ENCODE measurements at regions not wholly inside any gene's neighbourhood (a gene's known extent, or its start where the extent isn't known, plus 50 kb on each side); places are given as distances from the start of the nearest gene placed in this dataset.

DNA sequence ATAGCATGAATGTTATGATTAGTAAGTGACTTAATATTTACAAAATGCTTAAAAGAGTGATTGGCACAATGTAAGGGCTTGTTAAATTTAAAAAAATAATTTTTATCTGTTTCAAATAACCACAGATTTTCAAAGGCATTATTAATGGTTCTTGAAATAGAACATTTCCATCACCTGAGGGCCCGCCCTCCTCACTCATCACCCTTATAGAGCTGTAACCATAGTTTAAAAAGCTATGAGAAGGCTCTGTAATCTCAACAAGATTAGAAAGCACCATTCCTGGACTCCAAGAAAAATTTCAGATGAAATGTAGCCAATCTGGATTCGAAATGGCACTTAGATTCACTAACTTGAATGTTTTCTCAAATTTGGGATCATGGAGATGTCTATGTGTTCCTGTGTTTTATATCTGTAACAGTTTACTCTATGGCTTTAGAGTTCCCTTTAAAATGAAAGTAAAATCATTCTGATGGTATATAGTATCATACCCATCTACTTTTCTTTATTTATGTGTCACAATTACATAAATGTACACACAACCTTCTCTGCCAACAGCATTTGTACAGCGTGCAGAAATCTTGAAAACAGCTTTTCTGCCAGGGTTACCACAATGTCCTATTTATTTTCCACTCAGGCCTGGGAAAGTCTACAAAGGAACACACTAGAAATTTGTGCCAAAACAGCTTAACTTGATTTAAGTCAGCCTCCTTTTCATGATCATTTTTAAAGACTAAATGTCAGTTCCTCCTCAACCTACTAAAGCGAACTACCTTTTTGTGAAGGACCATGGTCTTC lies 207.7 kb downstream of the TBX18 start:
- Mint-ChIP-seq H3K36me3 (ENCODE audit: low read depth) (no peaks in the 10 kb centered on the region), H3K9me3 (peaks cover 11% of the 10 kb centered on the region), H3K4me3 (no peak overlapping the region), H3K27ac (no peak overlapping the region), H3K4me1 (no peaks in the 10 kb centered on the region), H3K27me3 (no peaks in the 10 kb centered on the region)
- no peak for ATAC-seq (replicated peaks)

DNA sequence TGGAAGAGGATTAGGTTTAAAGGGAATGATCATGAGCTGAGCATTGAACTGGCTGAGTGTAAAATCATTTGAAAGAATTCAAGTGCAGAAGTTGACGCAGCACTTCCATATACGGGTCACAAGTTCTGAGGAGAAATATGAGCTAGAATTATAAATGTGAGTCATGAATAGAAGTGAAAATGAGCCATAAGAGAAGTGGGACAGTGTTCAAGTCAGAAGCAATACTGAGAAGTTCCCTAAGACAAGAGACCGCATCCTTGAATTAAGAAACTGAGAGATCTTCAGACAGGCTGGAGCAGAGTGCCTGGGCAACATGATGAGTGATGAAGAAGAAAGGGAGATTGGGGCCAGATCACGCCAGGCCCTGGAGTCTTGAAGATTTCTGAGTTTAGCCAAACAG lies 209.7 kb downstream of the TBX18 start:
- H3K9me3 Mint-ChIP-seq = peaks cover 12% of the 10 kb centered on the region
- no peak overlapping the region for H3K27ac Mint-ChIP-seq
- ATAC-seq (replicated peaks) = no peak
- H3K4me1 Mint-ChIP-seq = no peaks in the 10 kb centered on the region
- H3K27me3 Mint-ChIP-seq = no peaks in the 10 kb centered on the region
- H3K4me3 Mint-ChIP-seq = no peak overlapping the region
- no peaks in the 10 kb centered on the region for H3K36me3 Mint-ChIP-seq (ENCODE audit: low read depth)

DNA sequence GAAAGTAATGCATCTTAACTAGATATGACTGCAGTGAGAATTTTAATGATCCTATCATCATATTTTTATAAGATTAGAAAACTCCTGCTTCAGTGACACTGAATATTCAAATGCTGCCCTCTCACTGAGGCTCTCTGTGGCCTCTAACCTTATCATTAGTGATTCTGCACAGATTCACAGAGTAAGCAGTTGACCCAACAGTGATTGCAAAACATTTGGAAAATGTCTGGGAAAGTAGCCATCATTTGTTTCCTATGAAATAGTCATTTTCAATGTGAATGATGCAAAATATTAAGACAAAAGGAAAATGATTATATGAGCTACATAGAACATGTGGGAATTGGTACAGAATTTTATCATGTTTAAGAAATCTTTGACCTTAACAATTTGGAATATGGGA lies 210.3 kb downstream of the TBX18 start:
- no peaks in the 10 kb centered on the region for H3K4me1 Mint-ChIP-seq

DNA sequence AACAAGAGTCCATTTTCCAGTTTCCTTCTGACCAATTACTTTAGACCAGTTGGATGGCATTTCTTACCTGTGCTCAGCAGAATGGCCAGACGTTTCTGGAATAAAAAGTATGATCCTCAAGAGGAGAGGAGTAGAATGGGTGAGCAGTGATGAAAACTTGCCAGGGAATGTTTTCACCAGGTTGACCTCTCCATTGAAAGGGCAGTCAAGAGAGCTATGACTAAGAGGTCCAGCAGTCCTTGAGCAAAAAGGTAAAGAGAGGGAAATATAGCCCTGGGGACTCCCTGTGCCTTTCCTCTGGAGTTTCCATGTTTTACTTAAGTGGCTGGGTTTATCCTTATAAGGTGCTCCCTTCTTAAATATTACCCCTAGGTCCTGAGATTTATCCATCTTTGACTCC lies 210.9 kb downstream of the TBX18 start:
- H3K4me1 Mint-ChIP-seq = no peaks in the 10 kb centered on the region
- no peaks in the 10 kb centered on the region for H3K36me3 Mint-ChIP-seq (ENCODE audit: low read depth)
- H3K27me3 Mint-ChIP-seq = no peaks in the 10 kb centered on the region
- no peak for ATAC-seq (replicated peaks)
- no peak overlapping the region for H3K27ac Mint-ChIP-seq
- H3K4me3 Mint-ChIP-seq = no peak overlapping the region
- peaks cover 12% of the 10 kb centered on the region for H3K9me3 Mint-ChIP-seq

More for the DNA sequence above, 210.3 kb downstream of the TBX18 start:
- Mint-ChIP-seq H3K36me3 (ENCODE audit: low read depth) (no peaks in the 10 kb centered on the region), H3K9me3 (peaks cover 12% of the 10 kb centered on the region), H3K27ac (no peak overlapping the region), H3K27me3 (no peaks in the 10 kb centered on the region), H3K4me3 (no peak overlapping the region)
- no peak for ATAC-seq (replicated peaks)

DNA sequence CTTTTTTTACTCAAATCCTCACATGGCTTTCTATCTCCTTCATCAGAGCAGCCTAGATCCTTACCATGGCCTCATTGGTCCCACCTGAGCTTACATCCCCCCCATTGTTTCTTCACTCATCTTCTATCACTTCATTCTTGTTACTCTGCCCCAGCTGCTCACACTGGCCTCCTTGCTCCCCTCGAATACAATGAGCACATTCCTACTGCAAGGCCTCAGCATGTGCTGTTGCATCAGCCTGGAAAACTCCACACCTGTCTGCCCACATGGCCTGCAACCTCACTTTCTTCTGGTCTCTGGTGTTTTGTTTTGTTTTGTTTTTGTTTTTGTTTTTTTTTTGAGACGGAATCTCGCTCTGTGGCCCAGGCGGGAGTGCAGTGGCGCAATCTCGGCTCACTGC lies 212.6 kb downstream of the TBX18 start:
- no peak overlapping the region for H3K27ac Mint-ChIP-seq
- no peak overlapping the region for H3K4me3 Mint-ChIP-seq
- H3K36me3 Mint-ChIP-seq (ENCODE audit: low read depth) = no peaks in the 10 kb centered on the region
- no peaks in the 10 kb centered on the region for H3K4me1 Mint-ChIP-seq
- no peak for ATAC-seq (replicated peaks)
- peaks cover 12% of the 10 kb centered on the region for H3K9me3 Mint-ChIP-seq
- no peaks in the 10 kb centered on the region for H3K27me3 Mint-ChIP-seq

DNA sequence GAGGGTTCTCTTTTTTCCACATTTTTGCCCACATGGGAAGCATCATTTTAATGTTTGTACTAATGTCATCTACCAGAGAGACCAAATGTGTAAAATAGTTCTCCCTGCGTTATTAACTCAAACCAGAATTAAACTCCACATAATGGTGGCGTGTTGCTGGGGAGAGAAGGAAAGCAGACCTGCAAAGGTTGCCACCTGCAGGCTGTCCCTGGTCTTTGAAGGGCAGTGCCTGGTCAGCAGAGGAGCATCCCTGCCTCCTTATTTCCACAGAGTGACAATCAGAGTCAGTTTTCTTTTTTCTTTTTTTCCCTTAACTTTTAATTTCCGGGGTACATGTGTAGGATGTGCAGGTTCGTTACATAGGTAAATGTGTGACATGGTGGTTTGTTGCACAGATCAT lies 214.5 kb downstream of the TBX18 start:
- Mint-ChIP-seq H3K36me3 (ENCODE audit: low read depth) (no peaks in the 10 kb centered on the region), H3K4me3 (no peak overlapping the region), H3K9me3 (peaks cover 11% of the 10 kb centered on the region), H3K27me3 (no peaks in the 10 kb centered on the region), H3K4me1 (no peaks in the 10 kb centered on the region), H3K27ac (no peak overlapping the region)
- no peak for ATAC-seq (replicated peaks)

DNA sequence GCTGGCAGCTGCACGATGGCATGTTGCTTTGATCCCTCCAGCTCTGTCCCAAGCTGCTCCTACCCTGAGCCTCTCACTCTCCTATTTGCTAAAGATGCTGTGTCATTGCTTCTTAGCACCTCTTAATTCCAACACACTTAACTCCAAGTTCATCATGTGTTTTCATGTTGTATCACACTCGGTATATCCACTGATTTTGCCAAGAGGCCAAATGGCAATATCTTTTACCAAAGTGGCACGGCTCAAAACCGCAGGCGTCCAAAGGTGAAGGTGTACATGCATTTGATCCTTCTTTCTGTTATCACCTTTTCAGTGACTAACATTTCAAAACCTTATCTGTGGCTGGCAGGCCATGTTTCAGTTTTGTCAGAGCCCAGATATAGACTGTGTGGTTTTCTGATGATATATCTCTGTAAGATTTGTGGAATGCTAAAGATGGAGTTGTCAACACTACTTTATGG lies 217.0 kb downstream of the TBX18 start:
- Mint-ChIP-seq H3K4me3 (no peak overlapping the region), H3K27me3 (no peaks in the 10 kb centered on the region), H3K36me3 (ENCODE audit: low read depth) (no peaks in the 10 kb centered on the region), H3K9me3 (peaks cover 8% of the 10 kb centered on the region), H3K27ac (no peak overlapping the region), H3K4me1 (no peaks in the 10 kb centered on the region)
- ATAC-seq (replicated peaks) = no peak

DNA sequence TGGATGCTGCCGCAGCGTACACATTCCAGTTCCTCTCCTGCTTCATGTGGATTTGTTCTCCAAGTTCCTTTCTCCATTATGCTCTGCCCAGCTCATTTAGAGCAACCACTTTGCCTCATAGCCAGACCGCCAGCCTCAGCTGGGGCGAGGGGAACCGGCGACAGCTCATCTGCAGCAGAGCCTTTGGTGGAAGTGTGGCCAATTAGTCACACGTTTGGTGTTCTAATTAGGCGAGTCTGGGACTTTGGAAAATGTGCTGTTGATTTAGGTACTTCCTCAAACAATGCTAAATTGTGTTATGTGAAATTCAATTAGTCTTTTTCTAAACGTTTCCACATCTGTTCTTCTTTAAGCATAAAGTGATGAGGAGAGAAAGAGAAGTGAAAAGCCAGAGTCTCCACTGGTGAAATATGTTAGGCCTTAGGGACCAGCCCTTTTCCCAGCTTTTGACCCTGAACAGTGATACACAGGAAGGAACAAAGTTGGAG lies 217.9 kb downstream of the TBX18 start:
- Mint-ChIP-seq H3K27me3 (no peaks in the 10 kb centered on the region), H3K27ac (no peak overlapping the region), H3K9me3 (peaks cover 8% of the 10 kb centered on the region), H3K36me3 (ENCODE audit: low read depth) (no peaks in the 10 kb centered on the region), H3K4me1 (no peaks in the 10 kb centered on the region), H3K4me3 (no peak overlapping the region)
- no peak for ATAC-seq (replicated peaks)

DNA sequence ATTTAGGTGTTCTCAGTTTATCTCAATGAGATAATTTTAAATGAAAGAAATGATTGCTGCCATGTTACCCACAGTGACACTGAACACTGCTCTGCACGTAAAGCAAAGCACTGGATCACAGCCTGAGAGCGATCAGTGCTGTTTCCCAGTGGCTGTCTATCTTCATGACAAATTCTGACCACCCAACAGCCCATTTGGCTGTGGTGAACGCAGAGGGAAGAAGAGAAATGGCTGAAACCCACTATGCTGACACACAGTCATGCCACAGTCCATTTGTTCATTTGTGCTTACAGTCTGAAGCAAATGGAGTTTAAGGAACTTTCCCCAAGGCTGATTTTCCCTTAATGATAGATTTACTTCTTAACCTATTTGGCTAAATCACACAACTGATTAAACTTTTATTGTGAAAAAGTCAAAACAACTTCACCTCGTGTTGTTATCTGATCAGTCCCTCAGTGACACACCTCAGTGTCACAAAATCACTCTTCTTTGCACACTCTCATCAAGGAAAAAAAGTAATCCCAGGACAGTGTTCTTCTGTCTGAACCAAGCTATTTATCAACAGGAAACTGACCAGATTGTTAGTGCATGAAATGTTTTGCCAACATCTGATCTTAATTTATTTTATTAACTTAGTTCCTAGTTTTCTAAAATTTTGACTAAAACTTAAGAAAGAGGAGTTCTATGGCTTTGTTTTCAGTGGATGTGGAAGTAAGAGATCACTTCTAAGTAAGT lies 225.1 kb downstream of the TBX18 start:
- no peak for ATAC-seq (replicated peaks)
- no peaks in the 10 kb centered on the region for H3K36me3 Mint-ChIP-seq (ENCODE audit: low read depth)

DNA sequence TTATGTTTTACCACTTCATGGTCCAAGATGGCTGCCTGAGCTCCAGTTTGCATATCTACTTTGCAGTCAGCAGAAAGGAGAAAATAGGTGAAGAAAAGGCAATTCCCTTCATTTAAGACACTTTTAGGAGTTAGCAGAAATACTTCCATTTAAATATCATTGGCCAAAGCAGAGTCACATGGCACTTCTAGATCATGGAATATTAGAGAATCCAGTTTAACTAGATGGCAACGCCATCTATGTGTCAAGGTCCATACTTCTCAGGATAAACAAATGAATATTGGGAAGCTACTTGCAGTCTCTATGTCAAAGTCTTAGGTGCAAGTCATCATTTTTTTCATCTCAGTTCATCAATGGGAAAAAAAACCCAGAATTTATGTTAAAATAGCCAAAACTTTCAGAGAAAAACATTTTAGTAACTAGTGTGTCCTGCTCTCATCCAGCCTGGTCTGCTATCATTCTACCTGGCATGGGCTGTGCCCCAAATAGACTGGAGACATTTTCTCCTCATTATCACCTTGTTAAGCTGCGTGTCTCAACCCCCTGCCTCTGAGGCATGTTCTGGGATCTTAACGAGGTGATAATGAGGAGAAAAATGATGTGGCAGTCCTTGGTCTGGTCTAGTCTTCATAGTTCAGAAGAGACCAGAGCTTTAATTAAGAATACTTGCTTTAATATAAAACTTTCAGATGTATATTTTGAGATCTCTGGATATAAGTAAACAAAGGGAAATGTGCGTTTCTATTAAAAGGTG lies 227.3 kb downstream of the TBX18 start:
- Mint-ChIP-seq H3K27ac (no peak overlapping the region), H3K4me1 (no peaks in the 10 kb centered on the region), H3K4me3 (no peak overlapping the region), H3K36me3 (ENCODE audit: low read depth) (no peaks in the 10 kb centered on the region), H3K27me3 (no peaks in the 10 kb centered on the region), H3K9me3 (peaks cover 8% of the 10 kb centered on the region)
- no peak for ATAC-seq (replicated peaks)

More for the DNA sequence above, 225.1 kb downstream of the TBX18 start:
- Mint-ChIP-seq H3K4me1 (no peaks in the 10 kb centered on the region), H3K27ac (no peak overlapping the region), H3K4me3 (no peak overlapping the region), H3K9me3 (peaks cover 12% of the 10 kb centered on the region), H3K27me3 (no peaks in the 10 kb centered on the region)

DNA sequence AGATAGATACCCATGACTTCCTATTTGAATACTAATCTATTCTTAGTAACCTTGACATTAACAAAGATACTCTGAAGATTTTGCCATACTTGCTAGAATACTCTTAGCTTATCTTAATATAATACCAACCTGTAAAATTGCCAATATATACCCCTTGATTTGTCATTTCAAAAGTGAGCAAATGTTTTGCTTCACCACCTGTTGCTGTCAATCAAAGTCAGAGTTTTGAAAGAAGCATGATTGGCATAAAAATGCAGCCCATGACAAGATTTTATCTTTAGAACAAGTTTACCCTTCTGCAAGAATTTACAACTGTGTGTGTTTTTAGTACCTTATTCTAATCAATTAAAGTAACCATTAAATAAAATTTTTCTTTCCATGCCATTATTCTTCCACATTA lies 236.2 kb downstream of the TBX18 start:
- H3K27ac Mint-ChIP-seq = no peak overlapping the region
- peaks cover 23% of the 10 kb centered on the region for H3K9me3 Mint-ChIP-seq
- H3K36me3 Mint-ChIP-seq (ENCODE audit: low read depth) = no peaks in the 10 kb centered on the region
- H3K4me3 Mint-ChIP-seq = no peak overlapping the region
- peaks cover 6% of the 10 kb centered on the region for H3K27me3 Mint-ChIP-seq
- ATAC-seq (replicated peaks) = no peak
- no peaks in the 10 kb centered on the region for H3K4me1 Mint-ChIP-seq

DNA sequence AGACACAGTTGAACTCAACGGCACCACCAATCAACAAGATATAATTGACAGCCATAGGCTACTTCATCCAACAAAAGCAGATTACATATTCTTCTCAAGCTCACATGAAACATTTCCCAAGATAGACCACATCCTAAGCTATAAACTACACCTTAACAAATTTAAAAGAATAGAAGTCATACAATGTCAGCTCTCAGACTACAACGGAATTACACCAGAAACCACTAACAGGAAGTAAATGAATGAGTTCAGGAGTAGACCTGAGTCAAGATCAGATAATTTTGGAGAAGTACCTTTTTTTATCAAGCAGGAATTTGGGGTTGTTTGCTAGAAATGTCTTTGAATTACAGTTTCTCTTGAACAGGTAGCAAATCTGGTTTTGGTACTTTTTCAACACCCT lies 237.8 kb downstream of the TBX18 start:
- Mint-ChIP-seq H3K36me3 (ENCODE audit: low read depth) (no peaks in the 10 kb centered on the region), H3K4me1 (no peaks in the 10 kb centered on the region), H3K27me3 (peaks cover 6% of the 10 kb centered on the region), H3K27ac (no peak overlapping the region), H3K9me3 (peaks cover 27% of the 10 kb centered on the region), H3K4me3 (no peak overlapping the region)
- no peak for ATAC-seq (replicated peaks)

DNA sequence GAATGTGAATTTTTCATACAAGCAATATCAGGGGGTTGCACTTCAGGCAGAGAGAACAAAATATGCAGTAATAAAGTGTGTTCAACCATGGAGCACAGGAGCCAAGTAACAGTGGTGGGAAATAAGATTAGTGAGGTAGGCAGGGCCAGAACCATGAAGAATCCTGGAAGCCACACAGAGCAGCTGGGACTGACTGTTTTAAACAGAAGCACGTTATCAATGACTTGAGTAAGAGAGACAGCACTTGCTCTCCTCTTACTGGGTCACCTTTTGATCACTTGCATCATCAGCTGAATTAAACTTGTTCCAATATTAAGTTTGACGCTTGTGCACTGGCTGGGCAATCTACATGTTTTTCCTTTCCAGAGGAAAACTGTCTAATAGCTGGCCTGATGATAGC lies 238.5 kb downstream of the TBX18 start:
- Mint-ChIP-seq H3K9me3 (peaks cover 24% of the 10 kb centered on the region), H3K36me3 (ENCODE audit: low read depth) (no peaks in the 10 kb centered on the region), H3K4me3 (no peak overlapping the region), H3K4me1 (no peaks in the 10 kb centered on the region), H3K27me3 (peaks cover 6% of the 10 kb centered on the region), H3K27ac (no peak overlapping the region)
- ATAC-seq (replicated peaks) = no peak

DNA sequence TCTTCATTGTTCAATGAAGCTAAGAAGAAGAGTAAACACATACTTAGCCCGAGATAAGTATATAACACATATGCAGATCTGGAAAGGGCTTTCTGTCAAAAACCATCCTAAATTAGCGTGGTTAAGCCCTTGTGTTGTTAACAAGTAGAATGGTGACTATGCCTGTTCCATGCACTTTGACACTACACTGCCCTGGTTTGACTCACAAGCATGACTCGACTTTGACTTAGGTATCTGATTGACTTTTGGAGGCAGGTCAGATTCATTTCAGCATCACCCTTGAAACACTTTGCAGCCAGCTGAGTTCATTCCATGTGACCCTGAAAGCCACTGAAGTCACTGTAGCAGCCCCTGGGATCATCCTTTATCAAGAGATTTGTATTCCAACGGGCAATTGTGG lies 239.8 kb downstream of the TBX18 start:
- peak; percentile 18 for ATAC-seq (replicated peaks)
- H3K36me3 Mint-ChIP-seq (ENCODE audit: low read depth) = no peaks in the 10 kb centered on the region
- no peak overlapping the region for H3K27ac Mint-ChIP-seq
- H3K9me3 Mint-ChIP-seq = peaks cover 19% of the 10 kb centered on the region
- no peaks in the 10 kb centered on the region for H3K4me1 Mint-ChIP-seq
- H3K4me3 Mint-ChIP-seq = no peak overlapping the region
- peaks cover 6% of the 10 kb centered on the region for H3K27me3 Mint-ChIP-seq

Measured in activated T-helper 17 cell treated with anti-CD3 and anti-CD28 coated beads, Interleukin-2, amount 50 U/mL, for 72 hours (primary cell).